Left hindlimb (tissue), 1 donor: ENCODE measurements at regions not wholly inside any gene's neighbourhood (a gene's known extent, or its start where the extent isn't known, plus 50 kb on each side); places are given as distances from the start of the nearest gene placed in this dataset.
"Not testable (repeated sequence)": the region's sequence is repeated elsewhere in the genome, so short reads cannot be mapped to it uniquely, and the experiment has no call there.

Source experiments
- DNase-seq: peaks from one replicate; pipeline ENCODE4 v3.0.0-alpha.2; 2018

GRCh38 chr5:2163060-2163856, 280.5 kb upstream of the IRX4 start:
- no peak for DNase-seq

- DNase-seq = no peak
Measured at GRCh38 chr5:2160811-2161210, 278.1 kb upstream of the IRX4 start.

DNA sequence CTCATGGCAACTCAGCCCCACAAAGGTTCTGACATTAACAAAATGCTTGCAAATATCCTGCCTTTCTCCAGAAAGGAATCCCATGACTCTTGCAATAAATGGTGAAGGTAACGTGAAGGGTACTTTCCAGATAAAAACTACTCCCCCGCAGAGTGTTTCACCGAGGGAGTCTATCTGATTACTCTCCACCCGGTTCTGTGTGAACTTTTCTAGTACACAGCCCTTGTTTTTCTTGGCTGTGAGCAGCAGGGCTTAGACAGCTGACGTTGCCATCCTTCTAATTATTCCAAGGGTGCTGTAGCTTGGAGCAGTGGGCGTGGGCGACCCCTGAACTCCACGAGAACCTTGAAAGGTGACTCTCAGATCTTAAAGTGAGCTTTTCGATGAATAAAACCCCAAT, 276.0 kb upstream of the IRX4 start:
- no peak for DNase-seq

- DNase-seq = no peak
Measured at GRCh38 chr5:2158109-2158508, 275.4 kb upstream of the IRX4 start.

GRCh38 chr5:2157372-2157771, 274.6 kb upstream of the IRX4 start:
- DNase-seq = no peak

DNA sequence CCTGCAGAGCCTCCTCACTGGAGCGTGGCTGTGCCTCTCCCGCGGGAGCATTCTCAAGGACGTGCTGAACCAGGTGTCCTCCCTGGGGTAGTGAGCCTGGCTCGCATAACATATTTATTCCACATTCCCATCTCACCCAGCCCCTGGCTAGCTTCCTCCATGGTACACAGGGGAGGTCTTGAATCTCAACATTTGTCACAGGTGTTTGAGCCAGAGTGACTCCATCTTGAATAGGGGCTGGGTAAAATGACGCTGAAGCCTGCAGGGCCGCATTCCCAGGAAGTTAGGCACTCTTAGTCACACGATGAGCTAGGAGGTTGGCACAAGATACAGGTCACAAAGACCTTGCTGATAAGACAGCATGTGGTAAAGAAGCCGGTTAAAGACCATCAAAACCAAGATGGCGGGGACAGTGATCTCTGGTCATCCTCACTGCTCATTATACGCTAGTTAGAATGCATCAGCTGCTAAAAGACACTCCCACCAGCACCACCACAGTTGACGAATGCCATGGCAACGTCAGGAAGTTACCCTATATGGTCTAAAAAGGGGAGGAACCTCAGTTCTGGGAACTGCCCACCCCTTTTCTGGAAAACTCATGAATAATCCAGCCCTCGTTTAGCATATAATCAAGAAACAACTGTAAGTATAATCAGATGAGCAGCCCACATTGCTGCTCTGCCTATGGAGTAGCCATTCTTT, 273.8 kb upstream of the IRX4 start:
- DNase-seq = no peak

DNA sequence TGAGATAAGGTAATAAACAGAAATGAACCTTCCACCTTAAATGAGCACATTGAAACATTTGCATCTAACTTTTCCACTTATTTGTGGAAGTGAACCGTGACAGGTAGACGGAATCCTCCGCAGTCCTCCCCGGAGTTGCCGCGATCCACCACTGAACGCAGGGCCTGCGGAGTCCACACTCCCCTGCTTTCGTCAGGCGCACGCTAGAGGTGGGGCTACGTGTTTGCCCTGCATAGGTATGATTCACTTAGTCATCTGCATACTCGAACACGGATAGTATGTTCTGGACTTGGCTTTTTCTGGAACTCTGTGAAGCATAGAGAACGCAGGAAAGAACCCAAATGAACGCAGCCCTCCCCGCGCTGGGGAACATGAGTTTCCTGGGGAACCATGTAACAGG, 272.8 kb upstream of the IRX4 start:
- DNase-seq = no peak

DNA sequence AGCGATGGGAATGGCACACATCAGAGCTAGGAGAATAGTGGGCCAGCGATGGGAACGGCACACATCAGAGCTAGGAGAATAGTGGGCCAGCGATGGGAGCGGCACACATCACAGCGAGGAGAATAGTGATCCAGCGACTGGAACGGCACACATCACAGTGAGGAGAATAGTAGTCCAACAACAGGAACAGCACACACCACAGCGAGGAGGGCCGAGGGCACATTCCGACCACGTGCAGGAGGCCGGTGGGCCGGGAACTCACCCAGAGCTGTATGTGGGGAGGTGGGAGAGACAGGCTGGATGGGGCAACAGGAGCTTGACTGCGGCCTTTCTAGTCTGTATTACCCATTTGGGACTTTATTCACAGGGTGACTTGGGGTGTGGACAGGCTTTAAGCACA, 271.1 kb upstream of the IRX4 start:
- DNase-seq = no peak

DNA sequence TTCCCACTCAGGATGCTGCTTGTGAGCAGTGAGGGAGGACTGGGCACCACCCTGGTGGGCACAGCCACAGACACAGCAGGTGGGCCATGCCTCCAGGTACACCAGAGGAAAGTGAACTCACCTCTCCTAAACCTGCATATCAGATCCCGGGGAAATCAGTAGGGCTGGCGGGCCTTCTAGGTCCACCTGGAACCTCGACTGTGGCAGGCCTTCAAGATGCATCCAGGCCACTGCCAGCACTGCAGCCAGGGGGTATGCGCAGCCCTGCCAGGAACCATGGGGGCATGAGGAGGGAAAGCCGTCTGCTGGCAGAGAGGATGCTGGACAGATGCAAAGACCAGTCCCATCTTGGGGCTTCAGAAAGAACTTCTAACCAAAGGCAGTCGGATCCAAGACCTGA, 270.6 kb upstream of the IRX4 start:
- DNase-seq = no peak

GRCh38 chr5:2151301-2151888, 268.7 kb upstream of the IRX4 start:
- DNase-seq = not testable (repeated sequence)

DNA sequence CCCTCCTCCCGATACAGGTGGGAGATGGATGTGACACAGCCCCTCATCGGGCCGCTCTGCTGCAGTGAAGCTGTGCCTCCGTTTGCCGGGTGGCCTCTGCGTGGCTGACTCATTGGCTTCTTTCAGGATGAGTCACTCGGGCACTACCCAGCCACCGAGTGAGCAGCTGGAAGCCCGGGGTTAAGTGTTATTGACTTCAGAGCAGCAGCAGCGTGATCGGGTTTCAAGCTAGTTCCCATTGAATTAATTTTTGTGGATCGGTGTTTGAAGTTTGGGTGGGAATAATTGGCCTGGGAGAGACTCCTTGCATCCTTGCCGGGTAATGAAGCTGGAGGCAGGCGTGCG, 266.4 kb upstream of the IRX4 start:
- DNase-seq = no peak

- DNase-seq = no peak
Measured at GRCh38 chr5:2148312-2149194, 265.8 kb upstream of the IRX4 start.

DNA sequence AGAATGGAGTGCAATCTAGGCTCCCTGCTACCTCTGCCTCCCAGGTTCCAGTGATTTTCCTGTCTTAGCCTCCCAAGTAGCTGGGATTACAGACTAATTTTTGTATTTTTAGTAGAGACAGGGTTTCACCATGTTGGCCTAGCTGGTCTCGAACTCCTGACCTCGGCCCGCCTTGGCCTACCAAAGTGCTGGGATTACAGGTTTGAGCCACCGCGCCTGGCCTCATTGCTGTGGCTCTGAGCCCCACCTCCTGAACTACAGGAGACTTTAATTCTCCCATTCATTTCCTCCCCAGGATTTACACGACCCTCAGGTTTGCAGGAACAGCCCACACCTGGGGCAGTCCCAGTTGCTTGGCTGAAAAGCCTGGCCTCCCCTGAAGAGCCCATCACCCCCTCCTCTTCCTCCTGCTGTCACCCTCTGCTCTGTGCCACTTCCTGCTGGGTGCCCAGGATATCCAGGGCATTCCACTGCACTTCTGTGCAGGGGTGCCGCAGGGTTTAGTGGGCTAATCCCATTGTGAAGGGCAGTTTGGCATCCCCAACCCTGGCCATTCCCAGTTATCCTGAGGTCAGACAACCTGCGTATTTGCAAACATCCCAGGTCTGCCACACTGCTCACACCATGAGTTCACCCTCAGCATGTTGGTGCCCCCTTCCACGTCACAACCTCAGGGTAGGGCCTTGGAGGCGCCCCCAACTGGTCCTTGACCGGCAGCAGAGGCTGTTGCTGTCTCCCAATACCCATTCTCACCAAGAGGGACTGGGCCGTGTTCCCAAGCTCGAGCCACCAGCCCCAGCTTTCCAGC, 265.0 kb upstream of the IRX4 start:
- no peak for DNase-seq

DNA sequence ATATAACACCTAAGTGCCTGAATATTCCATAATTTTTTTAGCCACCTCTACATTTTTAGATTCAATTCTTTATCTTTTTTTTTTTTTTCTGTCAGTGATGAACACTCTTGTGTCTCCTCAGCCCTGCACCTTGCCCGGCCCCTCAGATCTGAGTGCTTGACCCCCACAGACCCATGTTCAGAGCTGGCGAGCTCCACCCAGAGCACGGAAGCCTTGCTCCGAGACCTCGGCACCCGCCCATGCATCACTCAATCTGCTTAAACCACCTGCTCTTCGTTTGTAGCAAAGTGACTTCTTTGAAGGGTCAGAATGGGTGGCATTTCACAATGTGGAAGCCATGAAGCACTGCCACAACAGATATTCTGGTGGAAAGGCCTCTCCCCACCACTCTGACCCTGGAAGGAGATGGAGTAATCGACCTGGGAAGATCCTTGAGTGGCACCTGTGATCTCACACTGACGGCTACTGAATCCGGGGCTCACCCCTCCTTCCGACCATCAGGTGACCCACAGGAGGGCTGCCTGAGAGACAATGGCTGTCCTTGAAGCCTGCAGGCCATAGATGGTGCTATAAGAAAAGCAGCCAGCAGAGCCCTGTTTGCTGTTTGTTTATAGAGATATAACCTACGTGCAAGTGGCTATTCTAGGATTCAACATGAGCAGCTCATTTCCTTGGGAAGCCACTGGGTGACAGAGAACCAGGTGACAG, 261.1 kb upstream of the IRX4 start:
- DNase-seq = no peak

DNA sequence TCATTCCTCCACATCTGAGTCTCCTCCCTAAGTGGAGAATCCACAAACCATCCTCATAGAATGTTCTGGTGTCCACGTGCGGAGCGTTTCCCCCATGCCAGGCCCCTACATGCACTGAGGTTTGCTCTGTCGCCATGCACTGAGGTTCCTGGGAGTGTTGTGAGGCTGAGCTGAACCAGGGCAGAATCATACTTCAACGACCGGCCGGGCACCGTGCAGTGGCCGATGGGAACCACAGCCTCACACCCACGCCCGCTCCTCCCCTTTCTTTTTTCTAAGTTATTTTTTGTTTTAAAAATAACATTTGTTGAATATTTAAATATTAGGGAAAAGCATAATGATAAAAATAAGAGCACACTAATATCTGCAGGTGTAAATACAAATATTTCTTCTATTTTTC, 260.4 kb upstream of the IRX4 start:
- DNase-seq = no peak

DNA sequence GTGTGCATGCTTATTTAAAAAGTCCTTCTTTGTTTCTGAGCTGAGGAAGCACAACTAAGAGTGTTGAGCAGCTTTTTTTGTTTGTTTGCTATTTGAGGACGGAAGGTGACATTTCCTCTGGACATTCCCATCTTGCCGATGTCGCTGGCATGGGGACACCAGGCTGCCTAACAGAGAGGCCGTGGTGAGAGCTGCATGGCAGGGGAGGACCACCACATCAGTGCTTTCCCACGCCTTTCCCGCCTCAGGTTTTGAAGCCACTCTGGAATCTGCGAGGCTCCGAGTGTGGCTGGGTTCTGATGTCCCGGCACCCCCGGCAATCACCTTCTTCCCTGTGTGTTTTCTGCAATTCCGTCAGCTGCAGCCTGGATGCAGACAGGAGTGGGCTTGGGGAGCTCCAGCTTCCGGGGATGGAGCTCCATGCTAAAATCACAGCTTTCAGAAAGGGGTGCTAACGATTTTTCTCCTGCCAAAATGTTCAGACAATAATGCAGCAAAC, 259.8 kb upstream of the IRX4 start:
- no peak for DNase-seq

DNA sequence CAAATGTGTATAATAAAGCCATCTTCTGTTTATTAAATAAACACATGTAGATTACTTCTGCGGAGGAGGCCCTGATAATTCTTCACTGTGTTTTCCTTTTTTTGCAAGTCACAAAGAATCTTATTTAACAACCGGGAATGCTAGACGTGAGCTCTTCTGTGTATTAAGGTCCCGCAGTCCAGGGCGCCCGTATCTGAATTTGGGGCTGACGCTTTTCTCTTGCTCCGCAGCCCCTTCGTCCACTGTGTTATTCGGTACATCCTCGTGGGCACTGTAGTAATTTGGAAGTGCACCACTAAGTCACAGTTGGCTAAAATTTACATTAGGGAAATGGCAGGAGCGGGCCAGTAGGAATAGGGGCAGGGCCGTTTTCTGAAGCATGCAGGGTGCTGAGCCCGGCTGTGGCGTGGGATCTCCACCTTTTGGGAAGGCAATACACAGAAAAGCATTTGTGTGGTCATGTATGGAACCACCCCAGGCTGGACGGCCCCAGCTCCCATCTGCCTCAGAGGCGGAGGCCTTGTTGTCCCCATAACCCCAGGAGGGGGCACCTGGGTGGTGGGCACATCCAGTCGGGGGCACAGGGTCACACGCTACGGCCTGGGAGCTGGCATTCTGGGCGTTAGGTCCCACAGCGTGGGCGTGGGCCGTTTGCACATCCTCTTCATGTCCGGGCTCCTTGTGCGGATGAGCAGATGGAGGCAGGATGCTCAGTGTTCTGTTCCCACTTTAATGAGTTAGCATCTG, 258.7 kb upstream of the IRX4 start:
- no peak for DNase-seq

- no peak for DNase-seq
Measured at GRCh38 chr5:2140501-2141175, 257.9 kb upstream of the IRX4 start.

- no peak for DNase-seq
Measured at GRCh38 chr5:2139478-2139877, 256.8 kb upstream of the IRX4 start.

DNA sequence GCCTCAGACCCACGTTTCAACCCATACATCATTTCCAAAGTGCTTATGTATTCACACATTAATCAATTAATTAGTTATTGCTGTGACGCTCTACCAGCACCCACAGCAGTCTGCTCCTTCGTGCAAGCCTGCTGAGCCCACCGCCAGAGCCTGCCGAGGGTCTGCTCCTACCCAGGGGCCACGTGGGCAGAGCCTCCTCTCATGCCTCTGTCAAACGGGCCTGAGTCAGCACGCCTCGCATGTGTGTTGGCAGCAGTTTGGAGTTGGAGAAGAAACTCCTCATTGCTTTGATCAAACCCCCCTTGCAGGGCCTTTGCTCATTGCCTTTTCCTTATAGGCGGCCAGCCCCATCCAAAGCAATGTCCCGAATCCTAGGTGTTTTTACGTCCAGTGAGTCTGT, 256.2 kb upstream of the IRX4 start:
- no peak for DNase-seq
